ENCODE measurements at regions not wholly inside any gene's neighbourhood (a gene's known extent, or its start where the extent isn't known, plus 50 kb on each side); places are given as distances from the start of the nearest gene placed in this dataset.

DNA sequence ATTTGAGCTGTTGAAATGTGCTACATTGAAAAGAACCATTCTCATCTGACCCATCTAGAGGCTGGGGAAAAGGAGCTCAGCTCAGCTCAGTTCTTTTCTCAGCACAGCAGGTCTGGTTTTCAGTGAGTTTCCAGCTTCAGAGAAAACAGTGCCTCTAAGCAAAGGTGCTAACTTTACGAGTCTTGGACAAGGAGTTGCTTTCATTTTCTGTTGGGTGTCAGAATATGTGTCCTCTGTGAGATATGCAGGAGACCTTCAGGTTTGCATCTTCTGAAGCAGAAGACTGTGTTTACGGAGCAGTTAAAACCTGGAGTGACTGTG, 321.3 kb upstream of the USP24 start:
- DNase-seq (ENCODE audit: low read depth, low spot score) = no peak
- Histone ChIP-seq H3K4me3 (ENCODE audit: insufficient read length, low read depth) (no peak overlapping the region), H3K9ac (ENCODE audit: insufficient read length, low read depth) (peak overlapping the region; percentile 1), H3K36me3 (ENCODE audit: insufficient read depth, insufficient read length, low read length) (no peaks in the 10 kb centered on the region), H3K4me1 (ENCODE audit: insufficient read depth, insufficient read length) (no peaks in the 10 kb centered on the region), H3K9me3 (ENCODE audit: insufficient read depth, low read length) (no peaks in the 10 kb centered on the region), H3K27me3 (ENCODE audit: insufficient read depth, insufficient read length) (no peaks in the 10 kb centered on the region)
- TF ChIP-seq ZNF274 (IDR thresholded peaks at IDR 0.05; ENCODE audit: low read depth, low read length) (no peak), YY1 (IDR thresholded peaks at IDR 0.05; ENCODE audit: insufficient read depth, insufficient read length) (no peak), SUZ12 (IDR thresholded peaks at IDR 0.05; ENCODE audit: extremely low read depth, insufficient read depth, insufficient read length) (no peak)

DNA sequence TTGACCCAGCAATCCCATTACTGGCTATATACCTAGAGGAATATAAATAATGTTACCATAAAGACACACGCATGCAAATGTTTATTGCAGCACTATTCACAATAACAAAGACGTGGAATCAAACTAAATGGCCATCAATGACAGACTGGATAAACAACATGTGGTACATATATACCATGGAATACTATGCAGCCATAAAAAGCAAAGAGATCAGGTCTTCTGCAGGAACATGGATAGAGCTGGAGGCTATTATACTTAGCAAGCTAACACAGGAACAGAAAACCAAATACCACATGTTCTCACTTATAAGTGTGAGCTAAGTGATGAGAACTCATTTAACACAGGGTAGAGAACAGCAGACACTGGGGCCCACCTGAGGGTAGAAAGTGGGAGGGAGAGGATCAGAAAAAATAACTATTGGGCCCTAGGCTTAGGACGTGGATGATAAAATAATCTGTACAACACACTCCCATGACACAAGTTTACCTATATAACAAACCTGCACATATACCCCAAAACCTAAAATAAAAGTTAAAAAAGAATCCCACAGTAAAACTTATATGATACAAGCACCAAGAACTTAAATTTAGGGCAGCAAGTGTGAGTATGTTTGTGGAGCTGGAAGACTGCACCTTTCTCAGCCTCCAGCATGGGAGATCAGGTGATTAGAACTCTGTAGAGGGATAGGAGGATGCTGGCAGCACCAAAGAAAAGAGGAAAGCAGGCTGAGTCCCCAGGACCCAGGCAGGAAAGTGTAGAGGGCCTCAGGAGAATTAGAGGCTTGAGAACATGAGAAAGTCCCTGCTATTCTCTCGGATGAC, 320.8 kb upstream of the USP24 start:
- H3K4me1 ChIP-seq (ENCODE audit: insufficient read depth, insufficient read length) = no peaks in the 10 kb centered on the region
- H3K4me3 ChIP-seq (ENCODE audit: insufficient read length, low read depth) = no peak overlapping the region
- no peaks in the 10 kb centered on the region for H3K27me3 ChIP-seq (ENCODE audit: insufficient read depth, insufficient read length)
- no peaks in the 10 kb centered on the region for H3K9me3 ChIP-seq (ENCODE audit: insufficient read depth, low read length)
- H3K9ac ChIP-seq (ENCODE audit: insufficient read length, low read depth) = peak overlapping the region; percentile 1
- TF ChIP-seq ZNF274 (IDR thresholded peaks at IDR 0.05; ENCODE audit: low read depth, low read length) = no peak
- no peak for TF ChIP-seq YY1 (IDR thresholded peaks at IDR 0.05; ENCODE audit: insufficient read depth, insufficient read length)
- TF ChIP-seq SUZ12 (IDR thresholded peaks at IDR 0.05; ENCODE audit: extremely low read depth, insufficient read depth, insufficient read length) = no peak
- no peaks in the 10 kb centered on the region for H3K36me3 ChIP-seq (ENCODE audit: insufficient read depth, insufficient read length, low read length)
- DNase-seq (ENCODE audit: low read depth, low spot score) = no peak

DNA sequence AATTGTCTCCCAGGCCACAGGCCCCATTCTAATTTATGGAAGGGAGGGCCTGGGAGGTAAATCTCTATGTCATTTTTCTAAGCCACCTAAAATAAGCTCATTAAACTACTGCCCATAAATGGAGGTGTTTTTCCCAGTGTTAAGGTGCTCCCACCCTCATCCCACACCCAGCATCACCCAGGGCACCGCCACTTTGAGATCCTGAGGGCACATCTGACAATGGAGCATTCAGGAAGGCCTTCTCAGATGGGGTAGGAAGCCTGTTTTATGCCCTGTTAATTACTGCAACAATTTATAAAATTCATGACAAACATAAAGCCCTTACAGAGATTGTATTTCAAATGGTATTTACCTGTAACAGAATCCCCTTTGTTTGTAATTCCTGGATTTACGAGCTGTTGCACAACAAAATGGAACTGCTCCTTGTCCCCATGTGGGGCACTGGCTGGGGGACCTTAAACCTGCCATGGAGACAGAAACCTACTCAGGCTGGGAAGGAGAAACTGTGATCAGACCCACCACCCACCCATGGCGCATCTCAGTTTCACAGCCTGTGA, 319.5 kb upstream of the USP24 start:
- Histone ChIP-seq H3K9ac (ENCODE audit: insufficient read length, low read depth) (no peak overlapping the region), H3K36me3 (ENCODE audit: insufficient read depth, insufficient read length, low read length) (no peaks in the 10 kb centered on the region), H3K4me1 (ENCODE audit: insufficient read depth, insufficient read length) (no peaks in the 10 kb centered on the region), H3K9me3 (ENCODE audit: insufficient read depth, low read length) (no peaks in the 10 kb centered on the region), H3K4me3 (ENCODE audit: insufficient read length, low read depth) (no peak overlapping the region), H3K27me3 (ENCODE audit: insufficient read depth, insufficient read length) (no peaks in the 10 kb centered on the region)
- no peak for TF ChIP-seq YY1 (IDR thresholded peaks at IDR 0.05; ENCODE audit: insufficient read depth, insufficient read length)
- TF ChIP-seq ZNF274 (IDR thresholded peaks at IDR 0.05; ENCODE audit: low read depth, low read length) = no peak
- TF ChIP-seq SUZ12 (IDR thresholded peaks at IDR 0.05; ENCODE audit: extremely low read depth, insufficient read depth, insufficient read length) = no peak
- no peak for DNase-seq (ENCODE audit: low read depth, low spot score)

DNA sequence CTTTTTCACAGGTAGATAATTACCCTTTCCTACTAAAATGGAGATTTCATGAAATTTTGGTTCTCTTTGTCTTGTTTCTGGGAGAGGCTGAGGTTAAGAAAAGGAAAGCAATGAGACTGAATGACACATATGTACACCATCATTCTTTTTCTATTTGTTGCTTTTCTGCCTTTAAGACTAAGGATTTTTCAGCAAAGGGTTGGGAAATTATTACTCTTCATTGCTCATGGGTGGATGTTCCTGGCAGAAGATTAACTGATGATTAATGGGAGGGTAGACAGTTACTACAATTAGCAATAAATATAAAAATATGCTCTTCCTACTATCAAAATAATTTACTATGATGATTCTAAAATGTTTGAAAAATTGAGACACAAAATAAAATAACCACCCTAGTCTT, 316.5 kb upstream of the USP24 start:
- no peaks in the 10 kb centered on the region for H3K4me1 ChIP-seq (ENCODE audit: insufficient read depth, insufficient read length)
- H3K4me3 ChIP-seq (ENCODE audit: insufficient read length, low read depth) = no peak overlapping the region
- no peaks in the 10 kb centered on the region for H3K9me3 ChIP-seq (ENCODE audit: insufficient read depth, low read length)
- no peak overlapping the region for H3K9ac ChIP-seq (ENCODE audit: insufficient read length, low read depth)
- H3K36me3 ChIP-seq (ENCODE audit: insufficient read depth, insufficient read length, low read length) = no peaks in the 10 kb centered on the region
- no peak for TF ChIP-seq YY1 (IDR thresholded peaks at IDR 0.05; ENCODE audit: insufficient read depth, insufficient read length)
- TF ChIP-seq ZNF274 (IDR thresholded peaks at IDR 0.05; ENCODE audit: low read depth, low read length) = no peak
- no peak for TF ChIP-seq SUZ12 (IDR thresholded peaks at IDR 0.05; ENCODE audit: extremely low read depth, insufficient read depth, insufficient read length)
- DNase-seq (ENCODE audit: low read depth, low spot score) = no peak
- no peaks in the 10 kb centered on the region for H3K27me3 ChIP-seq (ENCODE audit: insufficient read depth, insufficient read length)

DNA sequence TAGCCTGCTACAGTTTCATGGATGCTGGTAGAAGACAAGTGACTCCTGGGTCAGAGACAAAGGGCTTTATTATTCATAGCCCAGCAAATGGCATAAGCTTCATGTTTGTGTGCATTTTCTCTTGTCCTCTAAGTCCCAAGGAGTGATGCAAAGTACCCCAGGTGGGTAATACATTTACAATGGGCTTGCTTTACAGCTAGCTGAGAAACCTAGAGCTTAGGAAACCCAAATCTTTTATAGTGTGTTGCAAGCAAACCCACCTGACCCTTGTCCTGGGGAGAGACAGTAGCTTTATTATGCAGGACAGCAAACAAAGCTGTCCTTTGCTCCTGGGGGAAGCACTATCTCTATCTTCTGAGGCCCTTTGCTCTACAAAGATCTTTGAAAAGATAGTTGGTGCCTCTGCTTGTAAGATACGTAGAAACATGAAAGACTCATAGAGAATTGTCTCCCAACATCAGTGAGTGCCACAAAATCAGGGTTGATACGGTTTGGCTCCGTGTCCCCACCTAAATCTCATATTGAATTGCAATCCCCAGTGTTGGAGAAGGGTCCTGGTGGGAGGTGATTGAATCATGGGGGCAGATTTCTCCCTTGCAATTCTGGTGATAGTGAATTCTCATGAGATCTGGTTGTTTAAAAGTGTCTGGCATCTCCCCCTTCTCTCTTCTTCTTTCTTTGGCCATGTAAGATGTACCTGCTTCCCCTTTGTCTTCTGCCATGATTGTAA, 315.8 kb upstream of the USP24 start:
- Histone ChIP-seq H3K4me1 (ENCODE audit: insufficient read depth, insufficient read length) (no peaks in the 10 kb centered on the region), H3K36me3 (ENCODE audit: insufficient read depth, insufficient read length, low read length) (no peaks in the 10 kb centered on the region), H3K4me3 (ENCODE audit: insufficient read length, low read depth) (no peak overlapping the region), H3K9ac (ENCODE audit: insufficient read length, low read depth) (no peak overlapping the region), H3K27me3 (ENCODE audit: insufficient read depth, insufficient read length) (peaks cover 2% of the 10 kb centered on the region), H3K9me3 (ENCODE audit: insufficient read depth, low read length) (no peaks in the 10 kb centered on the region)
- TF ChIP-seq SUZ12 (IDR thresholded peaks at IDR 0.05; ENCODE audit: extremely low read depth, insufficient read depth, insufficient read length) (no peak), YY1 (IDR thresholded peaks at IDR 0.05; ENCODE audit: insufficient read depth, insufficient read length) (no peak), ZNF274 (IDR thresholded peaks at IDR 0.05; ENCODE audit: low read depth, low read length) (no peak)
- peak; percentile 48 for DNase-seq (ENCODE audit: low read depth, low spot score)

DNA sequence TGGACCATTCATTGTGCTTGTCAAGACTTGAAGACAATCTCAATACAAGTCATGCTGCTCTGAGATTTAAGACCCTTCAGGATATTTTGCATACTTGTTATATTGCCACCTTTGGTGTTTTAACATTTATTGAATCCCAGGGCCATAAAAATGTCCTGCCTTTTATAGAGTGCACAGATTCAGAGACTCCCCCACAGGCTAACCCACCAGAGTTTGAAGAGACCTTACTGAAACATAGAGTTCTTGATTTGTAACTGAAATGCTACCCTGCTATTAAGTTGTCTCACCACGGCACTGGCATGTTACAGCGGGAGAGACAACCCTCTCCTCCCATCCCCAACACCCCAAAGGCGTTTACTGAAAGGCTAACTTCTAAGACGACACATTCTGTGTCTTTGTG, 313.9 kb upstream of the USP24 start:
- Histone ChIP-seq H3K9me3 (ENCODE audit: insufficient read depth, low read length) (no peaks in the 10 kb centered on the region), H3K36me3 (ENCODE audit: insufficient read depth, insufficient read length, low read length) (no peaks in the 10 kb centered on the region), H3K9ac (ENCODE audit: insufficient read length, low read depth) (no peak overlapping the region), H3K4me3 (ENCODE audit: insufficient read length, low read depth) (no peak overlapping the region), H3K27me3 (ENCODE audit: insufficient read depth, insufficient read length) (peaks cover 2% of the 10 kb centered on the region), H3K4me1 (ENCODE audit: insufficient read depth, insufficient read length) (peaks cover 4% of the 10 kb centered on the region)
- DNase-seq (ENCODE audit: low read depth, low spot score) = no peak
- TF ChIP-seq YY1 (IDR thresholded peaks at IDR 0.05; ENCODE audit: insufficient read depth, insufficient read length) = no peak
- no peak for TF ChIP-seq SUZ12 (IDR thresholded peaks at IDR 0.05; ENCODE audit: extremely low read depth, insufficient read depth, insufficient read length)
- TF ChIP-seq ZNF274 (IDR thresholded peaks at IDR 0.05; ENCODE audit: low read depth, low read length) = no peak

DNA sequence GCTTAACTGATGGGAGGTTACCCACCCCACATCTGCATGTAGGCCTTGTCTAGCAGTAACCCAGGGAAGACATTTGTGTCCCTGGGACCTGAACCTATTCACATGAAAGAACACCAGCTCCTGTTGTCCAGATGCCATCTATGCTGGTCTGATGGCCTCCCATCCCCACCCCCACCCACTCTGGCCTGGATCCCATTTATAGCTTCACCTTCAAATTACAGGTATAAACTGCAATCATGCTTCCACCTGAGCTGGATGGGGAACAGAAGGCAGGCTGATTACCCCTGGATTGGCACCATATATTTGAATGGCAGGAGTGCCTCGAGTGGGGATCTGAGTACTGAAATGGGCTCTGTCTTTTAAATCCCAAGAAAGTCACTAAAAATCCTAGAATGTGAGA, 312.7 kb upstream of the USP24 start:
- TF ChIP-seq ZNF274 (IDR thresholded peaks at IDR 0.05; ENCODE audit: low read depth, low read length) (no peak), SUZ12 (IDR thresholded peaks at IDR 0.05; ENCODE audit: extremely low read depth, insufficient read depth, insufficient read length) (no peak), YY1 (IDR thresholded peaks at IDR 0.05; ENCODE audit: insufficient read depth, insufficient read length) (no peak)
- H3K9me3 ChIP-seq (ENCODE audit: insufficient read depth, low read length) = no peaks in the 10 kb centered on the region

More for the DNA sequence above, 312.7 kb upstream of the USP24 start:
- DNase-seq (ENCODE audit: low read depth, low spot score) = no peak
- H3K9ac ChIP-seq (ENCODE audit: insufficient read length, low read depth) = no peak overlapping the region
- H3K27me3 ChIP-seq (ENCODE audit: insufficient read depth, insufficient read length) = peaks cover 2% of the 10 kb centered on the region
- no peak overlapping the region for H3K4me3 ChIP-seq (ENCODE audit: insufficient read length, low read depth)
- no peaks in the 10 kb centered on the region for H3K36me3 ChIP-seq (ENCODE audit: insufficient read depth, insufficient read length, low read length)
- peaks cover 4% of the 10 kb centered on the region for H3K4me1 ChIP-seq (ENCODE audit: insufficient read depth, insufficient read length)

All from NT2/D1 (cell line).